HL-60 (cell line): ENCODE measurements at regions not wholly inside any gene's neighbourhood (a gene's known extent, or its start where the extent isn't known, plus 50 kb on each side); places are given as distances from the start of the nearest gene placed in this dataset.

Experiments used
- DNase-seq, 2 experiments: peaks; one replicate each; pipeline ENCODE4 v3.0.0-alpha.2; 2010 to 2020; ENCODE audit warnings: low read depth in 1 of 2, low spot score in 1 of 2
- H3K27ac ChIP-seq: fragments of 250-450 bp; sonication (Bioruptor Pico); replicated peaks from 2 replicates; pipeline ENCODE4 v1.5.1; 2020; ENCODE audit warnings: mild to moderate bottlenecking, moderate library complexity
- H3K27me3 ChIP-seq: fragments of 250-450 bp; sonication (Bioruptor Pico); 2 replicates; pipeline ENCODE4 v1.5.1; 2021; ENCODE audit warnings: mild to moderate bottlenecking, moderate library complexity; ENCODE audit not compliant: insufficient read depth, poor library complexity, severe bottlenecking
- H3K4me3 ChIP-seq: replicated peaks from 2 replicates; pipeline ENCODE4 v1.5.1; 2011; ENCODE audit warnings: mild to moderate bottlenecking, control low read depth, low read length; ENCODE audit not compliant: insufficient read depth
- CTCF ChIP-seq: IDR thresholded peaks from one replicate; pipeline ENCODE4 v1.5.1; 2011; ENCODE audit warnings: low read length, control low read depth, inconsistent platforms; ENCODE audit not compliant: insufficient read depth
- GABPA ChIP-seq: IDR thresholded peaks from 2 replicates; pipeline ENCODE4 v1.6.1; 2012; ENCODE audit warnings: low read depth
- POLR2AphosphoS5 ChIP-seq: IDR thresholded peaks from 2 replicates; pipeline ENCODE4 v1.6.1; 2012; ENCODE audit warnings: low read depth
- REST ChIP-seq: IDR thresholded peaks from 2 replicates; pipeline ENCODE4 v1.6.1; 2012; ENCODE audit warnings: low read depth; ENCODE audit not compliant: insufficient replicate concordance
- SPI1 ChIP-seq: IDR thresholded peaks from 2 replicates; pipeline ENCODE4 v1.6.1; 2012; ENCODE audit warnings: low read depth, mild to moderate bottlenecking, borderline replicate concordance

- no peak for TF ChIP-seq POLR2AphosphoS5
- TF ChIP-seq CTCF = no peak
- no peak for TF ChIP-seq GABPA
- TF ChIP-seq REST = no peak
- no peak for TF ChIP-seq SPI1
- H3K27me3 ChIP-seq = peaks cover 9% of the 10 kb centered on the region
- DNase-seq = no peak
- no peak overlapping the region for H3K27ac ChIP-seq
- H3K4me3 ChIP-seq = no peak overlapping the region
These were observed 68.1 kb downstream of the TEKT4 start for GRCh38 chr2:94939349-94939748.

GRCh38 chr2:94947097-94948016 lies 76.1 kb downstream of the TEKT4 start:
- Histone ChIP-seq H3K4me3 (no peak overlapping the region), H3K27me3 (no peaks in the 10 kb centered on the region), H3K27ac (no peak overlapping the region)
- no peak for DNase-seq
- no peak for TF ChIP-seq CTCF
- no peak for TF ChIP-seq GABPA
- TF ChIP-seq SPI1 = no peak
- TF ChIP-seq REST = no peak
- TF ChIP-seq POLR2AphosphoS5 = no peak

- H3K27me3 ChIP-seq = peaks cover 9% of the 10 kb centered on the region
- TF ChIP-seq CTCF (no peak), SPI1 (no peak), REST (no peak), GABPA (no peak), POLR2AphosphoS5 (no peak)
- DNase-seq = no peak
These were observed 69.8 kb upstream of the MAL start for GRCh38 chr2:94955702-94956101.

More at GRCh38 chr2:94955702-94956101, 69.8 kb upstream of the MAL start:
- H3K4me3 ChIP-seq = no peak overlapping the region
- no peak overlapping the region for H3K27ac ChIP-seq
